SK-N-MC (cell line): ENCODE measurements at regions not wholly inside any gene's neighbourhood (a gene's known extent, or its start where the extent isn't known, plus 50 kb on each side); places are given as distances from the start of the nearest gene placed in this dataset.

Experiments used
- DNase-seq: peaks from one replicate; pipeline ENCODE4 v3.0.0-alpha.2; 2011; ENCODE audit warnings: low read depth, low spot score
- H3K27ac ChIP-seq: fragments of 200-600 bp; sonication (generic); 2 replicates; pipeline ENCODE4 v1.5.1; 2016; ENCODE audit warnings: mixed run types
- H3K36me3 ChIP-seq: fragments of 200-600 bp; sonication (generic); 2 replicates; pipeline ENCODE4 v1.6.1; 2017; ENCODE audit warnings: antibody characterized with exemption, low read length, mixed read lengths; ENCODE audit not compliant: insufficient read depth
- H3K4me3 ChIP-seq: fragments of 200-600 bp; sonication (generic); 2 replicates; pipeline ENCODE4 v1.5.1; 2016
- H3K9ac ChIP-seq: fragments of 200-600 bp; sonication (generic); 2 replicates; pipeline ENCODE4 v1.8.0; 2017; ENCODE audit warnings: mixed run types, mixed read lengths; ENCODE audit not compliant: insufficient read length
- H3K9me3 ChIP-seq: fragments of 200-600 bp; sonication (generic); 2 replicates; pipeline ENCODE4 v1.6.1; 2017; ENCODE audit warnings: low read depth, mild to moderate bottlenecking, antibody characterized with exemption, low read length, moderate library complexity, mixed read lengths
- EZH2 ChIP-seq: fragments of 200-600 bp; sonication (generic); IDR thresholded peaks from one replicate; pipeline ENCODE4 v1.6.1; 2017; ENCODE audit warnings: antibody characterized with exemption
- FOXP2 ChIP-seq: optimal IDR thresholded peaks from 2 replicates; pipeline ENCODE3; 2011; ENCODE audit warnings: mild to moderate bottlenecking, moderate library complexity; ENCODE audit not compliant: insufficient read depth; ENCODE audit errors: extremely low read length, control extremely low read depth
- POLR2AphosphoS5 ChIP-seq: IDR thresholded peaks from 2 replicates; pipeline ENCODE4 v1.6.1; 2012; ENCODE audit warnings: mild to moderate bottlenecking, low read depth, low read length, borderline replicate concordance

DNA sequence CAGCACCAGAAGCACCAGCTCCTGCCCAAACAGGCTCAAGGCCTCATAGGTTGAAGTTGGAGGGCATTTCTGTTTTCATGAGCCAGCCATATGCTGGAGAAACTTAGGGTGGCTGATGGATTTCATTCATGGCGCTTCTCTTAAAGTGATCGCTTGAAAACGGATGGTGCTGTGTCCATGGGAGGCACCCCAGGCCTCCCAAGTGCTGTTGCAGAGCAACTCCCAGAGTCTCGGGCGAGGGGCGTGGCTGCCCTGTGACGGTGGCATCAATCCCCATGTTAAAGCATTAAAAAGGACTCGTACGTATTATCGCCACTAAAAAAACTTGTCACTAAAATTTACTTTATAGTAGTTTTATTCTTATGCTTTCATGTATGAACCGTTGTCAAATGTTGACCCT lies 128.3 kb downstream of the MRPL36 start:
- DNase-seq = no peak
- no peaks in the 10 kb centered on the region for H3K9me3 ChIP-seq
- no peak overlapping the region for H3K27ac ChIP-seq
- no peak for TF ChIP-seq POLR2AphosphoS5
- TF ChIP-seq FOXP2 = no peak
- TF ChIP-seq EZH2 = no peak
- no peak overlapping the region for H3K9ac ChIP-seq
- H3K4me3 ChIP-seq = no peak overlapping the region
- no peaks in the 10 kb centered on the region for H3K36me3 ChIP-seq

- H3K9me3 ChIP-seq = no peaks in the 10 kb centered on the region
- no peak for DNase-seq
- no peak overlapping the region for H3K4me3 ChIP-seq
- TF ChIP-seq POLR2AphosphoS5 = no peak
- TF ChIP-seq FOXP2 = no peak
- TF ChIP-seq EZH2 = no peak
- no peak overlapping the region for H3K9ac ChIP-seq
- H3K36me3 ChIP-seq = no peaks in the 10 kb centered on the region
- no peak overlapping the region for H3K27ac ChIP-seq
Measured at GRCh38 chr5:1670351-1670750, 129.3 kb downstream of the MRPL36 start.

GRCh38 chr5:1669276-1670155 lies 130.1 kb downstream of the MRPL36 start:
- Histone ChIP-seq H3K36me3 (no peaks in the 10 kb centered on the region), H3K4me3 (no peak overlapping the region), H3K9ac (no peak overlapping the region), H3K27ac (no peak overlapping the region), H3K9me3 (no peaks in the 10 kb centered on the region)
- no peak for TF ChIP-seq FOXP2
- TF ChIP-seq EZH2 = no peak
- no peak for TF ChIP-seq POLR2AphosphoS5
- DNase-seq = no peak

DNA sequence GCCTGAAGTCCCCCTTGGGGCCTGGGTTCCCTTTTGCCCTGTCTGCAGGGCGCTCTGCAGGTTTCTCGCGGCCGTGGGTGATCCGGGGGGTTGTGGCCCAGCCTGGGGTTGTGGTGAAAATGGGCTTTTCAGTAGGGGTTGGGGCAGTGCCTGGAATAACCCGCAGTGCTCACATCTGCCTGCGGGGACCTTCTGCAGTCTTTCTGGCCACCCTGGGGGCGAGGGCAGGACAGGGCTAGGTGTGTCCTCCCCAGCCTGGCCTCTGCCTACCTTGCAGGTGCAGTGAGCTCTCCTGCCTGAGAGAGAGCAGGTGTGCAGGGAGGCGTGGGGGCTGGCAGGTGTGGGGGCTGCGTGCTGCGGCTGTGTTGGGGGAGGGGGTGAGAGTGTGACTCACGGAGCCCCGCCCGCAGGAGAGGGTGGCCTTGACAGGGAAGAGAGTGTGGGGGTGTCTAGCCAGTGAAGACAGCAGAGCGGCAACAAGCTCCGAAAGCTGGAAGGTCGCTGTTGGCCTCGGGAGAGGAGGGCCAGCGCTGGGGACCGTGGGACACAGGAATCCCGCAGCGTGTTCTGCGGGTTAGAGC lies 131.4 kb downstream of the MRPL36 start:
- Histone ChIP-seq H3K9ac (no peak overlapping the region), H3K27ac (no peak overlapping the region), H3K4me3 (no peak overlapping the region), H3K36me3 (no peaks in the 10 kb centered on the region), H3K9me3 (no peaks in the 10 kb centered on the region)
- TF ChIP-seq POLR2AphosphoS5 (no peak), FOXP2 (no peak), EZH2 (no peak)
- no peak for DNase-seq

- Histone ChIP-seq H3K9me3 (no peaks in the 10 kb centered on the region), H3K4me3 (no peak overlapping the region), H3K36me3 (no peaks in the 10 kb centered on the region), H3K9ac (no peak overlapping the region), H3K27ac (no peak overlapping the region)
- no peak for DNase-seq
- TF ChIP-seq EZH2 (no peak), POLR2AphosphoS5 (no peak), FOXP2 (no peak)
Measured at GRCh38 chr5:1667648-1668140, 131.9 kb downstream of the MRPL36 start.

DNA sequence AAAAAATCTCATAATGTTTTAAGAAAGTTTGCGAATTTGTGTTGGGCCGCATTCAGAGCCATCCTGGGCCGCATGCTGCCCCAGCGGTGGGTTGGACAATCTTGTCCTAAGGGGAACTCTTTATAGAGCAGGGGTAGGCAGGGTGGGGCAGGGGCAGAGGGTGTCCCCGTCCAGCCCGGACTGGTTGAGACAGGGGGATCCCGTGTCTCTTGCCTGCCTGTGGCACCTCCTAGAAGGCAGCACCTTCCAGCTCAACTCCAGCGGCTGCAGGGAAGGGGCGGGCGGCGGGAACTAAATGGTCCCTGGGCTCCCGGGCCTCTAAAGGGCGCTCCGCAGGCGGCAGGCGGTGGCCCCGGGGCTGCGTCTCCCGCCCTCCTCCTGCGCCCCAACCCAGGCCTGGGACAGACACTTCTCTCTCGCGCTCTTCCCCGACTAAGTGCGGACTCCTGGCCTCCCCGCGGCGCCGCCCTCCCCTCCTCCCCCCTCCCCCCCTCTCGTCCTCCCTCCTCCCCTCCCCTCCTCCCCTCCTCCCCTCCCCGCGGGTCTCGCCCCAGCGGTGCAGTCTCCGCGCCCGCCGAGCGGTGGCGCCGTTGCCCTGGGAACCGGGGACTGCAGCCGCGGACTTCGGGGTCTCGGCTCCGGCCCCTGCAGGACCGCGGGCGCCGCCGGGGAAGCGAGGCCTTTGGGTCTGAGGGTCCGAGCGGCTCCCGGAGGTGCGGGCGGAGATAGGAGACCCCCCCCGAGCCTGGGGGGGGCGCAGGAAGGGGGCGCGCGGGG lies 132.6 kb downstream of the MRPL36 start:
- H3K27ac ChIP-seq = no peak overlapping the region
- DNase-seq = no peak
- H3K4me3 ChIP-seq = no peak overlapping the region

GRCh38 chr5:1666221-1666620 lies 133.4 kb downstream of the MRPL36 start:
- Histone ChIP-seq H3K27ac (no peak overlapping the region), H3K9me3 (no peaks in the 10 kb centered on the region), H3K4me3 (no peak overlapping the region), H3K36me3 (no peaks in the 10 kb centered on the region), H3K9ac (no peak overlapping the region)
- no peak for DNase-seq
- TF ChIP-seq FOXP2 (no peak), EZH2 (no peak), POLR2AphosphoS5 (no peak)

More for the DNA sequence above, 132.6 kb downstream of the MRPL36 start:
- Histone ChIP-seq H3K9ac (no peak overlapping the region), H3K36me3 (no peaks in the 10 kb centered on the region), H3K9me3 (no peaks in the 10 kb centered on the region)
- TF ChIP-seq POLR2AphosphoS5 (no peak), EZH2 (no peak), FOXP2 (no peak)

DNA sequence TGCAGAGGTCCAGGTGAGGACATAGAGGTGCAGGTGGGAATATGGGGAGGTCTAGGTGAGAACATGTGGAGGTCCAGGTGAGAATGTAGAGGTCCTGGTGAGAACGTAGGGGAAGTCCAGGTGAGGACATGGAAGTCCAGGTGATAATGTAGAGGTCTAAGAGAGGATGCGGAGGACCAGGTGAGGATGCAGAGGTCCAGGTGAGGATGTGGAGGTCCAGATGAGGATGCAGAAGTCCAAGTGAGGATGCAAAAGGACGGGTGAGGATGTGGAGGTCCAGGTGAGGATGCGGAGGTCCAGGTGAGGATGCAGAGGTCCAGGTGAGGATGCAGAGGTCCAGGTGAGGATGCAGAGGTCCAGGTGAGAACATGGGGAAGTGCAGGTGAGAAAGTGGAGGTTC lies 133.8 kb downstream of the MRPL36 start:
- Histone ChIP-seq H3K9ac (no peak overlapping the region), H3K27ac (no peak overlapping the region), H3K9me3 (no peaks in the 10 kb centered on the region), H3K4me3 (no peak overlapping the region), H3K36me3 (no peaks in the 10 kb centered on the region)
- no peak for DNase-seq
- TF ChIP-seq EZH2 (no peak), FOXP2 (no peak), POLR2AphosphoS5 (no peak)
